ENCODE measurements at regions not wholly inside any gene's neighbourhood (a gene's known extent, or its start where the extent isn't known, plus 50 kb on each side); places are given as distances from the start of the nearest gene placed in this dataset.

DNA sequence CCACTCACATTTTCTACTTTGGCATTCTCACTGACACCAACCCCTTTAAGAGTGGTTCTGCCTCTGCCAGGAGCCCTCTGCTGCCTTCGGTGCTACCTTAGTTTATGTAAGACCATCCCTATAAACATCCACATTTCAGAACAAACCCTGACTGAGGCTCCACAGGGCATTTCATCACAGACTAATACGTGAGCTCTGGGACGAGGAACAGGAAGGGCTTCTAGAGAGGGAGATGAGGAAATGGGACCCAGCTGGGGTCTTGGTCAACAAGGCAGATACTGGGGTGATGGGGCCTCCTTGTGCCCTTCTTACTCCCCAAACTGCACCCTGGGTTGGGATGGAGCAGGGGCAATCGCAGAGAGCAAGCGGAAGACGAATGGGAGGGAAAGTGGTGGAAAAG lies 86.5 kb upstream of the FYN start:
- Histone ChIP-seq H3K4me3 (ENCODE audit: low read length) (no peak overlapping the region), H3K4me1 (ENCODE audit: control insufficient read depth, low read depth, low read length) (peaks cover 10% of the 10 kb centered on the region), H3K27ac (ENCODE audit: low read length) (no peak overlapping the region), H3K27me3 (ENCODE audit: control insufficient read depth, insufficient read depth, low read length) (no peaks in the 10 kb centered on the region), H3K9me3 (ENCODE audit: control insufficient read depth, low read depth, low read length) (no peaks in the 10 kb centered on the region), H3K9ac (ENCODE audit: low read length) (no peak overlapping the region), H3K36me3 (ENCODE audit: control insufficient read depth, low read depth, low read length) (no peaks in the 10 kb centered on the region)

DNA sequence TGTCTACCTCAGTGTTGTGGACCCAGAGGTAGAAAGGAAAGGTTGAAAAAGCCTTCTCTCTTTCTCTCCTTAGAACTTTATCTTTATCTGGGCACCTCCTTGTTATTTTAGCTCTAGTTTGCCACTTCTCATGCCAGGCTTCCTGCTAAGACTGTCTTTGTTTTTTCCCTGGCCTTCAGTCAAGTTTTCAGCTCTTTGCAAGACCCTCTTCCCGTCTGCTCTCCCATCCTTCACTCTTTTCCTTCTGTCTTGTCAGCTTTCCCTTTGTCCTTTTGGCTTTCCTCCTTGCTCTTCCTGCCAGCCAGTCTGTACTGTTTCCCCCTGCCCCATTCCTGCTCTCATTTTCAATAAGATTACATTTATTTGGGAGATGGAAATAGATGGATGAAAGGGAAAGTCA lies 86.8 kb upstream of the CCN6 start:
- no peak overlapping the region for H3K27ac ChIP-seq (ENCODE audit: low read length)
- no peaks in the 10 kb centered on the region for H3K9me3 ChIP-seq (ENCODE audit: control insufficient read depth, low read depth, low read length)
- H3K4me3 ChIP-seq (ENCODE audit: low read length) = no peak overlapping the region
- no peak overlapping the region for H3K9ac ChIP-seq (ENCODE audit: low read length)
- H3K27me3 ChIP-seq (ENCODE audit: control insufficient read depth, insufficient read depth, low read length) = no peaks in the 10 kb centered on the region
- H3K4me1 ChIP-seq (ENCODE audit: control insufficient read depth, low read depth, low read length) = no peaks in the 10 kb centered on the region
- H3K36me3 ChIP-seq (ENCODE audit: control insufficient read depth, low read depth, low read length) = no peaks in the 10 kb centered on the region

DNA sequence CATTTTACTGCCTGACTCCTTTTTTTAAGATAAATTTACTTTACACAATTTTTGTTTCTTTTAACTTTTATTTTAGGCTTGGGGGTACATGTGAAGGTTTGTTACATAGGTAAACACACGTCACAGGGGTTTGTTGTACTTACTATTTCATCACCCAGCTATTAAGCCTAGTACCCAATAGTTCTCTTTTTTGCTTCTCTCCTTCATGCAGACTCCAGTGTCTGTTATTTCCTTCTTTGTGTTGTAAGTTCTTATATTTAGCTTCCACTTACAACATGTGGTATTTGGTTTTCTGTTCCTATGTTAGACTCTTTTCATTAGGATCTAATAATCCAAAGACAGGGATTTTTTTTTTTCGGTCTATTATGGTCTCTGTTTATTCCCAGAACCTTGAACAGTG lies 83.5 kb upstream of the CCN6 start:
- Histone ChIP-seq H3K27ac (ENCODE audit: low read length) (no peak overlapping the region), H3K27me3 (ENCODE audit: control insufficient read depth, insufficient read depth, low read length) (no peaks in the 10 kb centered on the region), H3K4me3 (ENCODE audit: low read length) (no peak overlapping the region), H3K4me1 (ENCODE audit: control insufficient read depth, low read depth, low read length) (no peaks in the 10 kb centered on the region), H3K36me3 (ENCODE audit: control insufficient read depth, low read depth, low read length) (no peaks in the 10 kb centered on the region), H3K9me3 (ENCODE audit: control insufficient read depth, low read depth, low read length) (no peaks in the 10 kb centered on the region), H3K9ac (ENCODE audit: low read length) (no peak overlapping the region)

DNA sequence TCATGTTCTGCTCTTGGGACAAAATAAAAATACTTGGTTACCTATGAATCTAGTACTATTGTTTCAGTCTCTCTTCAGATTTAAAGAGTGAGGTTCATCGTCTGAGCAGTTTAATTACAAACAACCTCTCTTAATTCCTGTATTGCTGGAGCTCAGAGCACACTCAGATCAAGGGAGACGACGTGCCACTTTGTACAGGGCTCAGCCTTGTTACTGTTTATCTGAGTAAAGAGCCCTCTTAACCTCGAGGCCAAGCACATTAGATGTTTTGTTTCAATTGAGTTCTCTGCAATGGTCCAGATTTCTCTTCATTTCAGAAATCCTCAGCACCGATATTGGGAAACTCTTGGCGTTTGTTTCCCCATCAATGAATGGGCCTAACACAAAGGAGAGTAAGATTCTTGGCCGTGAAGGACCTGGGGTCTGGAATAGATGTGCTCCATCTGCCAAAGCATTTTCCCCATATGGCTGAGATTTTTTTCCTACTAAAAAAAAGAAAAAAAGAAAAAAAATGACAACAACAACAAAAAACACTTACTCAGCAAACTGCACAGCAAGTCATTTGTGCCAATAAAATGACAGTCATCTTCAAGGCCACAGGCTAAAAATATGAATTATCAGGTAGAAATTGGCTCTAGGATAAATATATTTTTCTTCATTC lies 82.6 kb upstream of the CCN6 start:
- no peaks in the 10 kb centered on the region for H3K9me3 ChIP-seq (ENCODE audit: control insufficient read depth, low read depth, low read length)
- no peak overlapping the region for H3K27ac ChIP-seq (ENCODE audit: low read length)
- no peak overlapping the region for H3K9ac ChIP-seq (ENCODE audit: low read length)
- no peaks in the 10 kb centered on the region for H3K27me3 ChIP-seq (ENCODE audit: control insufficient read depth, insufficient read depth, low read length)
- no peak overlapping the region for H3K4me3 ChIP-seq (ENCODE audit: low read length)
- H3K4me1 ChIP-seq (ENCODE audit: control insufficient read depth, low read depth, low read length) = no peaks in the 10 kb centered on the region
- no peaks in the 10 kb centered on the region for H3K36me3 ChIP-seq (ENCODE audit: control insufficient read depth, low read depth, low read length)

DNA sequence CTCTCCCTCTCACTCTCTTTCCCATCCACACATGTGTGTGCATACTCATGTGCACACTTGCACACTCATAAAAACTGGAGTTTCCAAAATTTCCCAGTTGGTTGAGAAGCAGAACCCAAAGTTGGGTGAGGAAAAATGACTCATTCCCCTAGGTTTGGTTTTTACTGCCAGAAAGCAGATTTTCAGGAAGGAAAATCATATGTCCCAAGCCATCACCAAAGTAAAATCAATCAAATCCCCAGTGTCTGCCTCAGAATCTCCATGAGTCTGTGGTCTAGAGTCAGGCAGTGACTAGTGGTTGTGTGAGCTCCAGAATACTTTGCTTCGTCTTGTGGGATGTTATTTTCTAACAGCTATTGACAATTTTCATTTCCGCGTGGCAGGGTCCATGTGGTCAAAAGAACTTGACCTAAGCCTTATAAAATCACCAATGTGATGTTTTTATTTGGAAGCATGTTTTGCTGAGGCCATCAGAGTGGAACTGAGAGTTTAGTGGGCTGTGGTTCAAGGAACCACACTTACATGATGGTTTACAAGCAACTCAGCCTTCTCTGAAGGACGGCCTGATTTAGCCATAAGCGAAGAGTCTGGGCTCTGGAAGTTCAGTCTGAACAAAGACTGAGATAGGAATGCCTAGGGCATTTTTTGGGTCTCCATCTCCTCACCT lies 81.9 kb upstream of the CCN6 start:
- Histone ChIP-seq H3K9me3 (ENCODE audit: control insufficient read depth, low read depth, low read length) (no peaks in the 10 kb centered on the region), H3K27me3 (ENCODE audit: control insufficient read depth, insufficient read depth, low read length) (no peaks in the 10 kb centered on the region), H3K36me3 (ENCODE audit: control insufficient read depth, low read depth, low read length) (no peaks in the 10 kb centered on the region), H3K4me1 (ENCODE audit: control insufficient read depth, low read depth, low read length) (no peaks in the 10 kb centered on the region), H3K9ac (ENCODE audit: low read length) (no peak overlapping the region), H3K4me3 (ENCODE audit: low read length) (no peak overlapping the region), H3K27ac (ENCODE audit: low read length) (no peak overlapping the region)

DNA sequence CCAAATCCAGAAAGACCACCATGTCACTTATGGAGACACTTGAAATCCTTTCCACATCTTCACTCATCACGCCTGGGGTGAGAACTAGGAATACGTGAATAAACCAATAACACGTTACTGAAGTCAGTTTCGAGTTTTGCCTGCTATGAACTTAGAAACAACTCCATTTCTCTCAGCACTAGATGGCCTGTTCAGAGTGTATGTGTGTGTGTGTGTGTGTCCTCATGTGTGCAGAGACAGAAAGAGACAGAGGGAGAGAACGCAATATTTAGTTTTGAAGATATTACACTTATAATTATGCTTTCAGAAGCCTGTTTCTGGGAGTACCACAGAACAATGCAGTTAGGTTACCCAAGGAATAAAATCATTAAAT lies 81.2 kb upstream of the CCN6 start:
- Histone ChIP-seq H3K4me1 (ENCODE audit: control insufficient read depth, low read depth, low read length) (no peaks in the 10 kb centered on the region), H3K27me3 (ENCODE audit: control insufficient read depth, insufficient read depth, low read length) (no peaks in the 10 kb centered on the region), H3K9me3 (ENCODE audit: control insufficient read depth, low read depth, low read length) (no peaks in the 10 kb centered on the region), H3K9ac (ENCODE audit: low read length) (no peak overlapping the region), H3K27ac (ENCODE audit: low read length) (no peak overlapping the region), H3K4me3 (ENCODE audit: low read length) (no peak overlapping the region), H3K36me3 (ENCODE audit: control insufficient read depth, low read depth, low read length) (no peaks in the 10 kb centered on the region)

DNA sequence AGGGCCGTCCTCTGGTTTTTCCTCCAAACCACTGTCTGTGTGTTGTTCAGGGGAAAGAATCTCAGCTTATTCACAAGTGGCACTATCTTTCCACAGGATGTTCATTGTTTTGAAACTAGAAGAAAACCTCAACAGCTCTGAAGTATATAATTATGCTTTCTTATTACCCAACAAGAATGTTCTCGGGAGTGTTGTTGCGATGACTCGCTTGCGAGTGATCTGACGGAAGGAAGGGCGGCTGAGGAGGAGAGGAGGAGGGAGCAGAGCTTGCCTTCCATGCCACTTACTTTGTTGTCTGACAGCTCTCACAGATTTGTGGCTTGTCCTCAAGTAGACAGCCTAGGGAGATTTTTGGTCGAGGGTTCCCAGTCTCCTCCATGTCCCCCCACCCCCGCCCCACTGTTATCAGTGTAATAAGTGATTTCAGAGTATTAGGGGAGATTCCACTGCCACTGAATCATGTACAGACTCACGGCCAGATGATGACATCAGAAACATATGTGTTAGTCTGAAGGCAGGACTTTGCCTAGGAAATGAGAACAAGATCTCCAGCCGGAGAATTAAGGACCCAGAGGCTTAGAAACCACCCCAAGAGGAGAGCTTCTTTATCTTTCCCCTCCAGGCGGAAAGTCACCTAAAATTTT lies 80.7 kb upstream of the CCN6 start:
- Histone ChIP-seq H3K4me1 (ENCODE audit: control insufficient read depth, low read depth, low read length) (no peaks in the 10 kb centered on the region), H3K27ac (ENCODE audit: low read length) (no peak overlapping the region), H3K36me3 (ENCODE audit: control insufficient read depth, low read depth, low read length) (no peaks in the 10 kb centered on the region), H3K9ac (ENCODE audit: low read length) (no peak overlapping the region), H3K27me3 (ENCODE audit: control insufficient read depth, insufficient read depth, low read length) (no peaks in the 10 kb centered on the region), H3K9me3 (ENCODE audit: control insufficient read depth, low read depth, low read length) (no peaks in the 10 kb centered on the region), H3K4me3 (ENCODE audit: low read length) (no peak overlapping the region)

DNA sequence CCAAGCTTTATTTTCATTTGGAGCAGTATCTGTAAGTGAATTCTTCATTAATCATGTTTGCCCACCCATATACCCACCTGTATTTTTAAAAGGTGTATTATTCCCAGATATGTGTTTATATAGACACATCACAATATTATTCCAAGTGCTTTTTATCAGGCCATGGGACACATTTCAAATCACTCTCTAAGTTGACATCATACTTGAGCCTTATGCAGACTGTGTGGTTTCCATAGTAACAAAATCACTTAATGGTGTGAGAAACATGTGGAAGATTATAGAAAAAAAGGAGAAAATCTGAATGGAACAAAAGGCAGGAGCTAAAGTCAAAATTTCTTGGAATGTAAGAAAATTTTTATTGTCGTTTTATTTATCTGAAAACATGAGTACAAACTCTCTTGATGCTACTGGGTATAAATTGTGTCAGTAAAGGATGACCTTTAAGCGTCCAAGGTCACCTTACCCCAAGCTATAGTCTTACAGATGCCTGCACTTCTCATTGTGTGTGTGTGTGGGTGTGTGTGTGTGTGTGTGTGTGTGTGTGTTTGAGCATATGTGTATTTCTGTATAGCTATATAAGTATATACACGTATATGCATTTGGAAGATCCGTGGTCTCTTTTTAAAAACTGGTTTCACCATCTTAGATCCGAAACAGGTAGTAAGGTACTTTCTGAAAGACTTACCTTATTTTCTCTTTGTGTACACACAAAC lies 79.8 kb upstream of the CCN6 start:
- H3K9ac ChIP-seq (ENCODE audit: low read length) = no peak overlapping the region
- H3K27me3 ChIP-seq (ENCODE audit: control insufficient read depth, insufficient read depth, low read length) = no peaks in the 10 kb centered on the region
- no peak overlapping the region for H3K4me3 ChIP-seq (ENCODE audit: low read length)
- no peak overlapping the region for H3K27ac ChIP-seq (ENCODE audit: low read length)
- H3K4me1 ChIP-seq (ENCODE audit: control insufficient read depth, low read depth, low read length) = no peaks in the 10 kb centered on the region
- H3K9me3 ChIP-seq (ENCODE audit: control insufficient read depth, low read depth, low read length) = no peaks in the 10 kb centered on the region
- H3K36me3 ChIP-seq (ENCODE audit: control insufficient read depth, low read depth, low read length) = no peaks in the 10 kb centered on the region

DNA sequence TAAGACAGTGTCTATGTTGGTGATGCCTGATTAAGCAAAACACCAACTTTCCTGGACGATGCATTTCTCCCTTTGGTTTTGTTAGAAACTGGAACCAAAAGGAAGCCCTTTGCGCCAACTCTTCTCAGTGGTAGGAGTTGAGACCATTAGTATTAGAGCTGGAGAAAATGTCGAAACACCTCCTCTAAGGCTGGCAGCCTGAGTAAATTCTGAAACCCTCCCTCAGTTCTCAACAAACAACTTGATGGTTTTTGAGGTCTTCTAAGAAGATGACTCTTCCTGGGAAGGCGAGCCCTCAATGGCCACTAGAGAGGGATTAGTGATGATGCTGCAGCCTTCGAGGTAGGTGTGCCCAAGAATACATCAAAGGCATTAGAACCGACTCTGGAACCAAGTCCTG lies 78.4 kb upstream of the CCN6 start:
- H3K27me3 ChIP-seq (ENCODE audit: control insufficient read depth, insufficient read depth, low read length) = no peaks in the 10 kb centered on the region
- H3K9me3 ChIP-seq (ENCODE audit: control insufficient read depth, low read depth, low read length) = no peaks in the 10 kb centered on the region
- H3K4me1 ChIP-seq (ENCODE audit: control insufficient read depth, low read depth, low read length) = no peaks in the 10 kb centered on the region
- H3K4me3 ChIP-seq (ENCODE audit: low read length) = no peak overlapping the region
- no peak overlapping the region for H3K9ac ChIP-seq (ENCODE audit: low read length)
- H3K27ac ChIP-seq (ENCODE audit: low read length) = no peak overlapping the region
- H3K36me3 ChIP-seq (ENCODE audit: control insufficient read depth, low read depth, low read length) = no peaks in the 10 kb centered on the region

DNA sequence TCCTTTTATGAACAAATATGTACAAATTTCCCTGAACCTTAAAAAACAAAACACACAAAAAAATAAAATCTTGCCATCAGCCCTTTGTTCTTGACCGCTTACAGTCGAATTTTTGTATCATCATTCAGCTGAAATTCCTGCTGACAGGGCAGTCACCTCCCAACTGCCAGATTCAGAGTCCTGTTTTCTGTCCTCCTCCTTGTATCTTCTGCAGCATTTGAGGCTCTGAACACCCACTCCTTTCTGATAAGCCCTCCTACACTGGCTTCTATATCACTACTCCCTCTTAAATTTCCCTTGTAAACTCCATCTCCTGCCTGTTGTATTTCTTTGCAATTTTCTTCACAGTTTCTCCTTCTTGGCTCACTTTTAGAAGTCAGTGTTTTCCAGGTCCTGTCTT lies 77.8 kb upstream of the CCN6 start:
- no peak overlapping the region for H3K4me3 ChIP-seq (ENCODE audit: low read length)

DNA sequence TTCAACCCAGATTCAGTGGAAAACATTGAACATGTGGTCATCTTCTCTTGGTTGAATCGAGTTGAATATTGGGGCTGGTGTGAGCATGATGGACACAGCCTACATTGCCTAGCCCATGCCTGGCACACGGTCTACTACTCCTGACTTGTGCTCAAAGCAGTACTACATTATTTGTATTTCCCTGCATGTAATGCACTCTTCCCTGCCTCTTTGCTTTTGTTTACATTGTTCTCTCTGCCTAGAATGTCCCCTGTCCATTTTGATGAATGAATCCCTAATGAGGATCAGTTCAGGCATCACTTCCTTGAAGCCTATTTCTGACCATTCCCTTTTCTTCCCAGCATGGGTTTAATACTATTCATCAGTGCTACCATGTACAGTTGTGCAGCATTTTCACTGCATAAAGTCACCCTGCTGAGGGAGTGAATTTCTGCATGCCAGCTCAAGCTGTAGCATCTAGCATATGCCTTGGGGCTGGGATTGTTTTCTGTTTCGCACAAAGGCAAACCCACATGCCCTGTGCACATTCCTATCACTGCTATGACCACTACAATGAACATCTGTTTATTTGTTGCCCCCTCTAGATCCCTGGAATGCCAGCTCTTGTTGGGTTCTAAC lies 75.3 kb upstream of the CCN6 start:
- Histone ChIP-seq H3K4me3 (ENCODE audit: low read length) (no peak overlapping the region), H3K27ac (ENCODE audit: low read length) (no peak overlapping the region), H3K36me3 (ENCODE audit: control insufficient read depth, low read depth, low read length) (no peaks in the 10 kb centered on the region), H3K9ac (ENCODE audit: low read length) (no peak overlapping the region), H3K9me3 (ENCODE audit: control insufficient read depth, low read depth, low read length) (no peaks in the 10 kb centered on the region), H3K27me3 (ENCODE audit: control insufficient read depth, insufficient read depth, low read length) (no peaks in the 10 kb centered on the region), H3K4me1 (ENCODE audit: control insufficient read depth, low read depth, low read length) (no peaks in the 10 kb centered on the region)

More for the DNA sequence above, 77.8 kb upstream of the CCN6 start:
- Histone ChIP-seq H3K27me3 (ENCODE audit: control insufficient read depth, insufficient read depth, low read length) (no peaks in the 10 kb centered on the region), H3K9me3 (ENCODE audit: control insufficient read depth, low read depth, low read length) (no peaks in the 10 kb centered on the region), H3K4me1 (ENCODE audit: control insufficient read depth, low read depth, low read length) (no peaks in the 10 kb centered on the region), H3K9ac (ENCODE audit: low read length) (no peak overlapping the region), H3K36me3 (ENCODE audit: control insufficient read depth, low read depth, low read length) (no peaks in the 10 kb centered on the region), H3K27ac (ENCODE audit: low read length) (no peak overlapping the region)

All from iPS-18a (cell line).